NCI-H1417 treated with DMSO at 0.1 percent for 48 hours (cell line): ENCODE measurements at regions not wholly inside any gene's neighbourhood (a gene's known extent, or its start where the extent isn't known, plus 50 kb on each side); places are given as distances from the start of the nearest gene placed in this dataset.
A peak's percentile ranks its signal among the peaks of the same experiment; 100 is the strongest.

Experiments used
- DNase-seq: peaks from one replicate; lab custom pipeline; 2025; lab: John Stamatoyannopoulos, UW

GRCh38 chr11:88448131-88448670, 110.7 kb upstream of the CTSC start:
- DNase-seq = no peak

- no peak for DNase-seq
Observed at GRCh38 chr11:88447281-88447680, 109.7 kb upstream of the CTSC start.

- DNase-seq = no peak
Observed at GRCh38 chr11:88439356-88439755, 101.8 kb upstream of the CTSC start.

GRCh38 chr11:88438721-88439120, 101.2 kb upstream of the CTSC start:
- DNase-seq = no peak

- no peak for DNase-seq
Observed at GRCh38 chr11:88435415-88435814, 97.9 kb upstream of the CTSC start.

- DNase-seq = no peak
Observed at GRCh38 chr11:88434333-88434976, 96.9 kb upstream of the CTSC start.

- DNase-seq = no peak
Observed at GRCh38 chr11:88433536-88434230, 96.1 kb upstream of the CTSC start.

GRCh38 chr11:88431675-88432341, 94.3 kb upstream of the CTSC start:
- no peak for DNase-seq

GRCh38 chr11:88428959-88429358, 91.4 kb upstream of the CTSC start:
- DNase-seq = no peak

GRCh38 chr11:88427719-88428118, 90.2 kb upstream of the CTSC start:
- DNase-seq = no peak

GRCh38 chr11:88424881-88425280, 87.3 kb upstream of the CTSC start:
- DNase-seq = no peak

GRCh38 chr11:88421530-88421929, 84.0 kb upstream of the CTSC start:
- no peak for DNase-seq

GRCh38 chr11:88420165-88420791, 82.7 kb upstream of the CTSC start:
- no peak for DNase-seq

GRCh38 chr11:88418508-88418907, 81.0 kb upstream of the CTSC start:
- DNase-seq = no peak

- DNase-seq = no peak
Observed at GRCh38 chr11:88415495-88415894, 78.0 kb upstream of the CTSC start.

- DNase-seq = no peak
Observed at GRCh38 chr11:88414981-88415413, 77.5 kb upstream of the CTSC start.

- peak; percentile 10 for DNase-seq
Observed at GRCh38 chr11:88414385-88414861, 76.9 kb upstream of the CTSC start.

- no peak for DNase-seq
Observed at GRCh38 chr11:88411265-88411664, 73.7 kb upstream of the CTSC start.

GRCh38 chr11:88410656-88411055, 73.1 kb upstream of the CTSC start:
- no peak for DNase-seq

- no peak for DNase-seq
Observed at GRCh38 chr11:88410056-88410455, 72.5 kb upstream of the CTSC start.

GRCh38 chr11:88406876-88407275, 69.3 kb upstream of the CTSC start:
- no peak for DNase-seq

- no peak for DNase-seq
Observed at GRCh38 chr11:88405853-88406252, 68.3 kb upstream of the CTSC start.
